ENCODE measurements at regions not wholly inside any gene's neighbourhood (a gene's known extent, or its start where the extent isn't known, plus 50 kb on each side); places are given as distances from the start of the nearest gene placed in this dataset.

- Mint-ChIP-seq H3K9me3 (no peaks in the 10 kb centered on the region), H3K36me3 (no peaks in the 10 kb centered on the region), H3K4me1 (ENCODE audit: unreplicated experiment) (peaks cover 4% of the 10 kb centered on the region), H3K27me3 (peaks cover 14% of the 10 kb centered on the region), H3K27ac (no peak overlapping the region), H3K4me3 (no peak overlapping the region)
- no peak for DNase-seq (ENCODE audit: extremely low spot score, unreplicated experiment)
- TF ChIP-seq CTCF (conservative IDR thresholded peaks at IDR 0.05), result no peak
Measured at GRCh38 chr6:168886964-168887363, 366.7 kb downstream of the THBS2 start.

- H3K4me3 Mint-ChIP-seq, result no peak overlapping the region
- no peak for TF ChIP-seq CTCF (conservative IDR thresholded peaks at IDR 0.05)
- H3K27me3 Mint-ChIP-seq, result peaks cover 18% of the 10 kb centered on the region
- H3K36me3 Mint-ChIP-seq, result no peaks in the 10 kb centered on the region
- H3K4me1 Mint-ChIP-seq (ENCODE audit: unreplicated experiment), result peaks cover 4% of the 10 kb centered on the region
- no peak overlapping the region for H3K27ac Mint-ChIP-seq
- no peaks in the 10 kb centered on the region for H3K9me3 Mint-ChIP-seq
- DNase-seq (ENCODE audit: extremely low spot score, unreplicated experiment), result no peak
Measured at GRCh38 chr6:168885751-168886742, 367.6 kb downstream of the THBS2 start.

- no peak for DNase-seq (ENCODE audit: extremely low spot score, unreplicated experiment)
- Mint-ChIP-seq H3K4me1 (ENCODE audit: unreplicated experiment) (peaks cover 4% of the 10 kb centered on the region), H3K27me3 (peaks cover 21% of the 10 kb centered on the region), H3K36me3 (no peaks in the 10 kb centered on the region), H3K27ac (no peak overlapping the region), H3K9me3 (no peaks in the 10 kb centered on the region), H3K4me3 (no peak overlapping the region)
- no peak for TF ChIP-seq CTCF (conservative IDR thresholded peaks at IDR 0.05)
Measured at GRCh38 chr6:168885196-168885595, 368.4 kb downstream of the THBS2 start.

GRCh38 chr6:168884646-168885086 lies 369.0 kb downstream of the THBS2 start:
- TF ChIP-seq CTCF (conservative IDR thresholded peaks at IDR 0.05), result peak; percentile 98
- no peak overlapping the region for H3K27ac Mint-ChIP-seq
- peaks cover 4% of the 10 kb centered on the region for H3K4me1 Mint-ChIP-seq (ENCODE audit: unreplicated experiment)
- DNase-seq (ENCODE audit: extremely low spot score, unreplicated experiment), result peak; percentile 87
- H3K4me3 Mint-ChIP-seq, result no peak overlapping the region
- peaks cover 21% of the 10 kb centered on the region for H3K27me3 Mint-ChIP-seq
- H3K36me3 Mint-ChIP-seq, result no peaks in the 10 kb centered on the region
- no peaks in the 10 kb centered on the region for H3K9me3 Mint-ChIP-seq

GRCh38 chr6:168884050-168884645 lies 369.5 kb downstream of the THBS2 start:
- no peaks in the 10 kb centered on the region for H3K9me3 Mint-ChIP-seq
- no peaks in the 10 kb centered on the region for H3K36me3 Mint-ChIP-seq
- DNase-seq (ENCODE audit: extremely low spot score, unreplicated experiment), result no peak
- H3K27ac Mint-ChIP-seq, result no peak overlapping the region
- no peak for TF ChIP-seq CTCF (conservative IDR thresholded peaks at IDR 0.05)
- H3K4me3 Mint-ChIP-seq, result no peak overlapping the region
- peaks cover 4% of the 10 kb centered on the region for H3K4me1 Mint-ChIP-seq (ENCODE audit: unreplicated experiment)
- H3K27me3 Mint-ChIP-seq, result peaks cover 20% of the 10 kb centered on the region

Measured in type B pancreatic cell (in vitro differentiated cells).